Pulmonary artery endothelial cell (primary cell): ENCODE measurements at regions not wholly inside any gene's neighbourhood (a gene's known extent, or its start where the extent isn't known, plus 50 kb on each side); places are given as distances from the start of the nearest gene placed in this dataset.
"Not testable (repeated sequence)": the region's sequence is repeated elsewhere in the genome, so short reads cannot be mapped to it uniquely, and the experiment has no call there.

Experiments
- DNase-seq: peaks from one replicate; pipeline ENCODE4 v3.0.0-alpha.2; 2011; ENCODE audit warnings: low read depth, low spot score

GRCh38 chr13:44666538-44666937, 90.4 kb upstream of the TSC22D1 start:
- DNase-seq: not testable (repeated sequence)

DNA sequence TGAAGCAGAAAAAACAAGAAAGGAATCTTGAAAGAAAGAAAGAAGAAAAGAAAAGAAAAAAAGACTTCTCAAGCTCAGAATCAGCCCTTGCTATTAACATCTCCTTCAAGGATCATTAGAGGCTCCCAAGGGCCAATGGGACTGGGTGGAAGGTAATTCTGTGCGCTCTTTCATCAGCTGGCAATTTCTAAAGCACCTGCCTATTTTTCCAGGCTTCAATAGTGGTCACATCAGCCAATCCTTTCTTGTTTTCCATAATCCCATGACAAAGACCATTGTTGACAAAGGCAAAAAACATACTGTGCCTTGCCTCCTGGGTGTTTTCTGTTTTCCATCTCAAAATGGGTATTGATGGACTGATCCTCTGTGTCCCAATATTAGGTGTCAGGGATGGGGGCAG, 88.2 kb upstream of the TSC22D1 start:
- DNase-seq: no peak

- no peak for DNase-seq
Measured at GRCh38 chr13:44662515-44662914, 86.4 kb upstream of the TSC22D1 start.

GRCh38 chr13:44661936-44662335, 85.8 kb upstream of the TSC22D1 start:
- no peak for DNase-seq

DNA sequence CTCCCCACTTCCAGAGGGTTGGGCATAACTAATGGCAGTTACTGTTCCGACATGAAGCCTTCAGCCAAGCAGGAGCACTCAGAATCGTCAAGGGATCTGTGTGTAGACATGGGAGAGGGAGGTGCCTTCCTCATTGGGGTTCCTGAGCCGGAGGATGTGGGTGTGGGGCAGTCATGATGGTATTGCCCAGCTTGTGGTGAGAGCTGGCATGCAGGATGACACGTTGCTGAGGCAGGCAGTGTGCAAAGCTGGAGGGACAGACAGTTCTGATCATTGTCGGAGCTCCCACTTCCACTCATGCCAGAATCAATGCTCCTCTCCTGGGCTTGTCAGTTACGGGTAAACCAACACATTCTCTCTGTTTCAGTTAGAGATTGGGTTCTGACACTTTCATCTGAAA, 83.9 kb upstream of the TSC22D1 start:
- DNase-seq: no peak

DNA sequence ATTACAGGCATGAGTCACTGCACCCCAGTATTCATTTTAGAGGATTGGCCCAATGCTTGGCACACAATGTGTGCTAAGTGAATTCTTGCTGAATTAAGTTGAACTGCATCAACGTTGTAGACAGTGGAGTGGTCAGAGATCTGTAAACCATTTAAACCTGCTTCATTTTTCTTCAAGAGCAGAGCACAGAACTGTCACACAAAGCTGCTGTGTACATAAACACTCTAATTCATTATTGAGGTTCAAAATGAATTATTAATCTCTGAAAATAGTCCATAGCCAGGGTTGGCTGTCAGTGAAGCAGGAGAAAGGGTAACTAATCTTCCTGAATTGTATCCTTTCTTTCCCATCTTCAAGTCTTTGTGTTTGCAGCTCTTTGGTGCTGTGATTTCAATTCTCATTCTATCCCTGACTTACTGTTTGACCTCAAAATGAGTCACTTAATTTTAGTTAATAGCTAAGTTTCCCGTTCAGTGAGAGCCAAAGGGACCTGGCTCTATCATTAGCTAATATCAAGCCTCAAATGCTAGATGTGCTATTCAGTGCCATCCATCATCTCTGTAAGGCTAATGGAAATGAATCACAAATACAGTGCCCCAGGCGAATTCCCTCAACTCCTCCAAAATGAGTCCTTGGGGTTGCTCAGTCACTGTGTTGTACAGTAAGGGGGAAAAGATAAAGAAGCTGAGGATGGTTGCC, 77.0 kb upstream of the TSC22D1 start:
- DNase-seq: no peak

DNA sequence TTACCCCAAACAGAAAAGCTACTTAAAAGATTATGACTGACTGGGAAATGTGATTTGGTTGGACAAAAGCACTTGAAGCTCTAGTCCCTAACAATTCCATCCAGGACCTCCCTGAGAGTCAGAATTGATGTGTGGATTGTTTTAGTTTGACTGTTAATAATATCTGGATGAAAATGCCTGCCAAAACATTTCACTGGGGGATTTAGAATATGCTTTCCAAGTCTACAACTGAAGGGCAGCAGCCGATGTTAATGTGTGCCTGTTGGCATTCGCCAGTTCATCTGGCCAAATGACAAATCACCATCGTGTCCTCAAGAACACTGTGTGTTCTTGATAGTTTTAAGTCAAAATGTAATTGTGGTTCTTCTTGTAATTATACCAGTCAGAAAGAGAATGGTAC, 76.0 kb upstream of the TSC22D1 start:
- DNase-seq: no peak

- DNase-seq: no peak
Measured at GRCh38 chr13:44651724-44652123, 75.6 kb upstream of the TSC22D1 start.

- no peak for DNase-seq
Measured at GRCh38 chr13:44651209-44651608, 75.1 kb upstream of the TSC22D1 start.

DNA sequence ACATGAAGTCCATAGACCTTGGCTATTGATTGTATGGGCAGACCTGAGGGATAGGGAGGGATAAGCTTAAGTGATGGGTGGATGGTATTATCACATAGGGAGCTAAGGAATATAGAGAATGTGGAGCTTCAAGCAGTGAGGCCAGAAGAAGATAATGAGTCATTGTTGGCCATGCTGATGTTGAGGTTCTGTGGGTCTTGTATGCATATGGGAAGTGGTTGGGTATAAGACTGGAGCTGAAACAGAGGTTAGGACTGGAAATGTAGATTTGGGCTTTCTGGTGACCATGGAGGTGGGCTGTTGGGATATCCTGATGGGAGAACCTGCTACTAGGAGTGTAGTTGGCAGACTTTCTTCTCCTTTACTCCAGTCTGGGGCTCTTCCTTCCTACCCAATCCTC, 73.7 kb upstream of the TSC22D1 start:
- DNase-seq: no peak

- no peak for DNase-seq
Measured at GRCh38 chr13:44649104-44649428, 72.9 kb upstream of the TSC22D1 start.

DNA sequence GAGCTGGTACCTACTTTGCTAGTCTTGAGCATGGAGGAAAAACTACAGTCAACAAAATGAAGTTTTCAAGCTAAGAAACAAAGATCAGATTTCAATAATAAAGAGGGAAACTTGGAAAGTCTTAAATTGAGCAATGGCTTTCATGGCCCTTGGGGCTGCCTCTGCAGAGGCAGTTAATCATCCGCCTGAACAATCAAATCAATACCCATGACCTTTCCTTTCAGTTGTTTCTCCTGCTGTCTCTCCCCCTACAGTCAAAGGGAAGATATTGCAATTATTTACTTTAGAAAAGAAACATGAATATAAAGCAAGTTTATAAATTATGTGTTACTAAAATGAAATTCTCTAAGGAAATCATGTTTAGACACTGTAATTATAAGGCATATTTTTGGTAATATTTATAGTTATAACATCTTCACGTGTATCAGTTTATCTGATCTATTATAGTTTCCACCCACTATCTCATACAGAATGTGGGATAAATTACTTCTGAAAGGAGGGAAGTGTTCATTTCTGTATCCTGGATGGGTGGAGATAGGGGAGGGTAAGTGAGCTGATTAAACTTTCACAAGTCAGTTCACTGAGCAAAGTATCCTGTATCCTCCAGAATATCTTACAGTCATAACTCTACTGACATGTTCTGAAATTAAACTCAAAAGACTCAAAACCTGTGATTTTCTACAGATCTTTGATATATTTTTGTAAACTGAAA, 72.4 kb upstream of the TSC22D1 start:
- DNase-seq: no peak

DNA sequence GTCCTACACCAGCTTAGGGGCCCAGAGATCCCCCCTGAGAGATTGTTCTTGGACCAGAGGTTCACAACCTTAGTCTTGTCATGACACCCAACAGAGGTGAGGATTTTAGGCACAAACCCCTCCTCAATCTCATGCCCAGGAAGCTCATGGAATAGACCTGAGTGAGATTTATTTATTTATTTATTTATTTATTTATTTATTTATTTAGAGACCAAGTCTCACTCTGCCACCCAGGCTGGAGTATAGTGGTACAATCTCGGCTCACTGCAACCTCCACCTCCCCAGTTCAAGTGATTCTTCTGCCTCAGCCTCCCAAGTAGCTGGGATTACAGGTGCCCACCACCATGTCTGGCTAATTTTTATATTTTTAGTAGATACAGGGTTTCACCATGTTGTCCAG, 71.4 kb upstream of the TSC22D1 start:
- DNase-seq: not testable (repeated sequence)

GRCh38 chr13:44646044-44646443, 69.9 kb upstream of the TSC22D1 start:
- no peak for DNase-seq

DNA sequence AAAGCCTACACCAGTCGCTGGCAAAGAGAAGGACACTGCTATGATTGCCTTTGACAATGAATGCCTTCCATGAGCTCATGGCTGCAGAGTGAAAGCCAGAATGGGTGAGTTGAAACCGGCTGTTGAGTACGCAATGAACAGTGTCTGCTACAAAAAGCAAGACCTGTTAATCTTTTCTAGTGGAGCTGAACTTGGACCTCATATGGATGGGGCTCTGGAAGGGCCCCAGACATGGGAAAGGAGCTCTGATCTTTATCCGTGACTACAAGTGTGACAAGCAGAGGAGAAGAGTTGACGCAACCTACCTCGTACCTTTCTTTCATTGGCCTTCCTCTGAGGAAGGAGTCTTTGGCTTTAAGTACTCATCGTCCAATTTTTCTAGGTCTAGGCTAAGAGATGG, 67.1 kb upstream of the TSC22D1 start:
- DNase-seq: no peak

DNA sequence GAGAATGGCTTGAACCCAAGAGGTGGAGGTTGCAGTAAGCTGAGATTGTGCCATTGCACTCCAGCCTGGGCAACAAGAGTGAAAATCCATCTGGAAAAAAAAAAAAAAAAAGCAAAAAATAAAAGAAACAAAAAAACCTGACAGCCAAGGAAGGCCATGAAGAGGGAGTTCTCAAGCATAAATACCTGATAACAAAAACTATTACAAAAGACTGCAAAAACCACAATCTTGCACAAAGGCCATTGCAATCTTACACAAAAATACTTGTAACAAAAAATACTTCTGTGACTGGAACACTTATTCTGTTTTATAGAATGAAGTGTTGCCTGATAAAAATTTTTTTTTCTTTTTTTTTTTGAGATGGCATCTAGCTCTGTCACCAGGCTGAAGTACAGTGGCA, 61.5 kb upstream of the TSC22D1 start:
- DNase-seq: no peak

- DNase-seq: no peak
Measured at GRCh38 chr13:44629465-44630183, 53.5 kb upstream of the TSC22D1 start.

GRCh38 chr13:44628826-44629225, 52.7 kb upstream of the TSC22D1 start:
- DNase-seq: not testable (repeated sequence)

GRCh38 chr13:44627441-44627840, 51.3 kb upstream of the TSC22D1 start:
- no peak for DNase-seq

- no peak for DNase-seq
Measured at GRCh38 chr13:44626176-44626575, 50.0 kb upstream of the TSC22D1 start.
